C1 segment of cervical spinal cord (tissue), 14 donors: ENCODE measurements at regions not wholly inside any gene's neighbourhood (a gene's known extent, or its start where the extent isn't known, plus 50 kb on each side); places are given as distances from the start of the nearest gene placed in this dataset.

ENCODE experiments used
- DNase-seq, 14 donors: peaks; one replicate each; lab custom pipeline; 2025; lab: John Stamatoyannopoulos, UW

- no peak for DNase-seq
These were observed 76.6 kb upstream of the ITGA4 start for GRCh38 chr2:181380581-181380980.

DNA sequence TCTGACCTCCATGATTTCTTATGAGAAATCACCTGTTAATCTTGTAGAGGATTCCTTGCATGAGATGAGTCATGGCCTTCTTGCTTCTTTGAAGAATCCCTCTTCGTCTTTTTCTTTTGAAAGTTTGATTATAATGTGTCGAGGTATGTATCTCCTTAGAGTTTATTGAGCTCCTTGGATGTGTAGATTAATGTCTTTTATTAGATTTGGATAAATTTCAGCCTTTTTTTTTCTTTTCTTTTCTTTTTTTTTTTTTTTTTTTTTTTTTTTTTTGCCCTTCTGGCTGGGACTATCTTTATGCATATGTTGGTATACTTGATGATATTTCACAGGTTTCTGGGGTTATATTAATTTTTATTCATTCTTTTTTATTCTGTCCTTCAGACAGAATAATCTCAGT is 72.3 kb upstream of the ITGA4 start:
- no peak for DNase-seq

DNA sequence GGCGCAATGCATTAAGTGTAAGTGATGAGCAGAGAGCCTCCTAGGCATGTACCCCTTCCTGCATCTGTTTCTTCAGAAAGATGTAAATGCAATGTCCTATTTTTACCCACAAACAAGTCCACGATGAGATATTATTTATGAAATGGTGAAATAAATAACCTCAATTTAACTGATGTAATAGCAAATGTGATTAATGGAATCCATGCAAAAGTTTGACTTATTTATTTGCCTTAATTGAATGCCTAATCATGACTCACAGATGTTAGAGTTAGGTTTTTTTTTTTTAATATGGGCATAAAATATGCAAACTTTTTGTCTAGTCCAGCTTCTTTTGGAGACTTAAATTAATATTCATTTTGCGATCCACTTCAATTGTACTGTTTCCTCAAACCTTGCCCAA is 67.7 kb upstream of the ITGA4 start:
- DNase-seq: no peak

GRCh38 chr2:181393472-181393871 is 63.7 kb upstream of the ITGA4 start:
- no peak for DNase-seq

- DNase-seq: no peak
These were observed 62.3 kb upstream of the ITGA4 start for GRCh38 chr2:181394741-181395437.

DNA sequence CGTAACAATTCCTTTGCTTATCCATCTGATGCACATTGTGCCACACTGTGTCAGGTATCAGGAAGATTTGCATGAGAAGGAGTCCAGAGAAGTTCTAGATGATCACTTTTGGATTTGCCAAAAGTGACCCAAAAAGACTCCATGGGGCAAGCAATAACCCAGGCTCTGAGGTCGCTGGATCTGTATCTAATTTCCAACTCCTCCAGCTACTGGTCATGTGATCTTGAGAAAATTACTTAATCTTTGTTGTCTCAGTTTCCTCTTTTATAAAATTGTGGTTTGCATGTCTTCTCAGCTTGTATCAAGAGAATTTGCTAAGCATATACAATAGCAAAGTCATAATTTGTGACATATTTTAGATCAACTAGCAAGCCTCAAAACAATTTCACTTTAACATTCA is 61.3 kb upstream of the ITGA4 start:
- DNase-seq: no peak

DNA sequence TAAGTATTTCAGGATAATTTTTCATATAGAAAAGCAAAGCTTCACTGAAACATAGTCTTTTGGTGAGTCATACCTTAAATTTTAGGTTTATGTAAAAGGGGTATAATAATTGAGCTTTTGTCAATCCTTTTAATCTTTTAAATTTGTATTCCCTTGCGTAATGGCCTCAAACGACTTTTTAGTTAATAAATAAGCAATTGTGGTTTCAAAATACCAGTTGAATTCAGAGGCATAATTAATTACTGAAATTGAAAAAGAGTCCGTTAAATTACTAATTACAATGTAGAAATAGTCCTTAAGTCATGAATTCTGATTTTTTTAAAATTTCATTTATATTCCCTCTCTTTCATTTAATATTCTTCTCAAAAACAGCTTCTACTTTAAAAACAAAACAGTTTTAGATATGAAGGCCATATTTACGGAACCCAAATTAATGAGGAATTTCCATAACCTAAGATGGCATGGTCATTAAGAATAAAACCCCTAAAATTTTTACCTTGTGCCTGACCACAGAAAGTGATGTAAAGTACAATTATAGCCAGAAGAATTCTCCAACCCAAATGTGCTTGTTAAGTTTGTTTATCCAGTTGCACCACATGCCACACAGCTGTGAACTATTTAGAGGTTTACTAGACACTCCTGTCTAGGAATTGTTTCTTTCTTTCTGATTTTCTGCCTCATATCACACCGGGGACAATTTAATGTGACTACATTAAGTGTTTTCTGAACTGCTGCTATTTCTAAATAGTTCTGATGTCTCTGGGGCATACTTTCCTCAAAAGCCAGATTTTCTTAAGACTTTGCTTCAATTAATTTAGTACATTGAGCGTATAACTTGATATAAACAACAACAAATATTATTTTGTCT is 60.7 kb upstream of the ITGA4 start:
- DNase-seq: no peak

- no peak for DNase-seq
These were observed 59.9 kb upstream of the ITGA4 start for GRCh38 chr2:181397331-181397730.

- no peak for DNase-seq
These were observed 59.2 kb upstream of the ITGA4 start for GRCh38 chr2:181398000-181398399.

DNA sequence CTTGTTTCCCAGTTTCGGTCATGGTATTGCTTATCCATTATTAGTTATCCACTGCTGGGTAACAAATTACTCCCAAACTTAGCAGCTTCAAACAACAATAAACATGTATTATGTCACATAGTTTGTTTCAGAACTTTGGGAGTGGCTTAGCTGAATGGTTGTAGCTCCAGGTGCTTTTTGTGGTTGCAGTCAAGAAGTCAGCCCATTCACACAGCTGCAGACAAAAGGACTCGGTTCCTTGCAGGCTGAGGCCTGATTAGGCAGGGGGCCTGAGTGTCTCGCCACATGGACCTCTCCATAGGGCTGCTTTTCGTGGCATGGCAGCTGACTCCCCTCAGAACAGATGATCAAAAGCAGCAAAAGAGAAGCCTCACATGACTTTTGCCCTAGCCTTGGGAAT is 58.2 kb upstream of the ITGA4 start:
- no peak for DNase-seq

DNA sequence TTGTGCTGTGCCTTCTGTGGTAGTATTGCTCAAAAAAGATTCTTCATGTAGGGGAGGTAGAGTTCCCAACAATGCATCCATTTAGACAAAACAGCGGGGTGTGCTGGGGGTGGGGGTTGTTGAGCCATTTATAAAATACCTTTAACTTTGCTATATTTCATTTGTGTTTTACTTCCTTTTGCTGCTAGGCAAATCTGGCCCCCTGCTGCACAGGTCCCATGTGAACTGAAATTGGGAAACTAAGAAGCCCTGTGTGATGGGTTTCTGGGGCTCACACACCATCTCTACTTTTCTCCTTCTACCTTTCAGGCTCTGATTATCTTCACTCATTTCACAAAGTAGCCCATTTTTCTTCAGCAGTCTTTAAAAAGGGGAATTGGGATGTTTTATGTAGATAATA is 52.7 kb upstream of the ITGA4 start:
- no peak for DNase-seq

GRCh38 chr2:181407171-181407570 is 50.0 kb upstream of the ITGA4 start:
- DNase-seq: no peak
